ENCODE measurements at regions not wholly inside any gene's neighbourhood (a gene's known extent, or its start where the extent isn't known, plus 50 kb on each side); places are given as distances from the start of the nearest gene placed in this dataset.

DNA sequence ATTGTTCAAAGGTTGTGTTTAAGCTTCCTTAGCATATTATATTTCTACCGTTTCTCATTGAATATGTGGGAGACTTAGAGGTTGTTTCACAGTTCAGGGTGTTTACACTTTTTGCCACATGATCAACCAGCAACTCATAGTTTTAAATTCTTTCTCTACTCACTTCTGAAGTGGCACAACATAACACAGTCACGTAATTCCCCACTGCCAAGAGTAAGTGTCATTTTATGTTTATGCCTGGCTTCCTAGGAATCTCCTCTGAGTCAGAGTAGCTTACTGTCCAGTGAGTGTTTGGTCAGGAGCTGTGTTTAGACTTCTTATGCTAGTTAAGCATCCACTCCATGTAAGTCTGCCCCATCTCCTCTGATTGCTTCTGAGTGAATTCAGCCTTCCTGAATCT lies 520.8 kb upstream of the KIRREL3 start:
- TF ChIP-seq ZNF565 (CRISPR knock-in tag; conservative IDR thresholded peaks at IDR 0.05; ENCODE audit: low read depth) = no peak
- no peak for TF ChIP-seq TOX (CRISPR knock-in tag; IDR thresholded peaks at IDR 0.05; ENCODE audit: borderline replicate concordance)
- TF ChIP-seq GLIS3 (CRISPR knock-in tag; IDR thresholded peaks at IDR 0.05) = no peak
- no peak for TF ChIP-seq ZFP30 (CRISPR knock-in tag; IDR thresholded peaks at IDR 0.05)
- TF ChIP-seq ZC3H10 (CRISPR knock-in tag; IDR thresholded peaks at IDR 0.05) = no peak
- TF ChIP-seq TSHZ2 (CRISPR knock-in tag; IDR thresholded peaks at IDR 0.05) = no peak
